HepG2 (cell line): ENCODE measurements at regions not wholly inside any gene's neighbourhood (a gene's known extent, or its start where the extent isn't known, plus 50 kb on each side); places are given as distances from the start of the nearest gene placed in this dataset.

Experiments
- ATAC-seq: fragments of 200-7000 bp; cut with Tn5 transposase; 3 replicates; pipeline ENCODE4 v1.9.1; 2020; ENCODE audit warnings: mild to moderate bottlenecking, moderate library complexity
- BruUV-seq: library from RNA; stranded (reverse); fragments of 400-500 nt; replicated peaks from 2 replicates; lab custom pipeline; 2021; lab: Mats Ljungman, UMichigan
- CTCF ChIA-PET: fragments of 300-600 bp; formaldehyde crosslinking; extraction: SDS; loops from one replicate; lab custom pipeline; 2021; ENCODE audit warnings: low total read pairs, inconsistent platforms, low intra/inter-chr PET ratio; lab: Yijun Ruan, JAX
- POLR2A ChIA-PET: fragments of 350-600 bp; sonication (Branson Sonifier 250); formaldehyde crosslinking; loops from one replicate; lab custom pipeline; 2020; ENCODE audit warnings: antibody characterized with exemption, inconsistent platforms; lab: Yijun Ruan, JAX
- DNase-seq: peaks from one replicate; pipeline ENCODE4 v3.0.0-alpha.2; 2015; ENCODE audit warnings: low spot score
- FAIRE-seq: peaks from 3 replicates; lab custom pipeline; 2011; peaks lifted over from hg19 to GRCh38; lab: Jason Lieb, UNC
- H2AFZ ChIP-seq: one replicate; pipeline ENCODE4 v1.6.1; 2011; ENCODE audit warnings: low read length, inconsistent platforms
- H3K27ac ChIP-seq: fragments of 300-600 bp; 3 replicates; pipeline ENCODE4 v1.8.0; 2011; ENCODE audit warnings: mixed run types, mild to moderate bottlenecking, mixed read lengths, low read length, inconsistent platforms; ENCODE audit not compliant: insufficient read depth; ENCODE audit errors: extremely low read length
- H3K27me3 ChIP-seq, 2 experiments: fragments of 200-600 bp in 1 of 2; 2 replicates in 1 of 2; 3 replicates in 1 of 2; pipeline versions ENCODE4 v1.6.0 to v1.8.0; 2011; ENCODE audit warnings: low read length in 2 of 2, mild to moderate bottlenecking in 2 of 2, moderate library complexity in 2 of 2, inconsistent platforms in 1 of 2; ENCODE audit not compliant: insufficient read depth in 2 of 2, control insufficient read depth in 1 of 2
- H3K36me3 ChIP-seq, 2 experiments: fragments of 200-600 bp in 1 of 2; replicated peaks in 1 of 2; 2 replicates in 1 of 2; 3 replicates in 1 of 2; pipeline versions ENCODE4 v1.5.1 to v1.8.0; 2011; ENCODE audit warnings: low read length in 2 of 2, inconsistent platforms in 1 of 2; ENCODE audit not compliant: insufficient read depth in 2 of 2, control insufficient read depth in 1 of 2
- H3K4me1 ChIP-seq: 2 replicates; pipeline ENCODE4 v1.5.1; 2012; ENCODE audit warnings: low read length, inconsistent platforms; ENCODE audit not compliant: insufficient read depth
- H3K4me2 ChIP-seq: 2 replicates; pipeline ENCODE4 v1.6.0; 2011; ENCODE audit warnings: low read depth, low read length, inconsistent platforms
- H3K4me3 ChIP-seq, 3 experiments: fragments of 200-600 bp in 1 of 3; sonication (generic), shearing (Covaris generic) in 1 of 3; replicated peaks in 1 of 3; 2 replicates each; pipeline ENCODE4 v1.5.1; 2011 to 2016; ENCODE audit warnings: low read length in 3 of 3, inconsistent platforms in 2 of 3, low read depth in 2 of 3, mild to moderate bottlenecking in 2 of 3, control low read depth in 1 of 3, mixed read lengths in 1 of 3; ENCODE audit not compliant: insufficient read depth in 1 of 3
- H3K79me2 ChIP-seq: one replicate; pipeline ENCODE4 v1.6.1; 2011; ENCODE audit warnings: low read length, inconsistent platforms; ENCODE audit not compliant: insufficient read depth
- H3K9ac ChIP-seq: 2 replicates; pipeline ENCODE4 v1.6.0; 2011; ENCODE audit warnings: mild to moderate bottlenecking, low read depth, low read length, inconsistent platforms; ENCODE audit not compliant: insufficient read depth
- H3K9me3 ChIP-seq: 2 replicates; pipeline ENCODE4 v1.5.1; 2012; ENCODE audit warnings: mild to moderate bottlenecking, low read length
- H4K20me1 ChIP-seq: 2 replicates; pipeline ENCODE4 v1.6.0; 2011; ENCODE audit warnings: inconsistent platforms, mild to moderate bottlenecking, low read length, moderate library complexity; ENCODE audit not compliant: insufficient read depth
- CERS6 ChIP-seq: sonication (generic); formaldehyde crosslinking; IDR thresholded peaks from 2 replicates; pipeline ENCODE4 v1.5.0; 2020; ENCODE audit warnings: missing genetic modification reagents
- IRF9 ChIP-seq: sonication (generic); formaldehyde crosslinking; IDR thresholded peaks from 2 replicates; pipeline ENCODE4 v1.8.0; 2022; ENCODE audit warnings: missing genetic modification reagents, mild to moderate bottlenecking, borderline replicate concordance
- KMT2B ChIP-seq: IDR thresholded peaks from 2 replicates; pipeline ENCODE4 v1.6.1; 2016; ENCODE audit warnings: missing genetic modification reagents, missing compliant biosample characterization
- MED8 ChIP-seq: sonication (generic); formaldehyde crosslinking; IDR thresholded peaks from 2 replicates; pipeline ENCODE4 v1.8.1; 2023; ENCODE audit warnings: mild to moderate bottlenecking, missing genetic modification reagents; ENCODE audit not compliant: insufficient replicate concordance
- NFE2L1 ChIP-seq: sonication (generic); formaldehyde crosslinking; IDR thresholded peaks from 2 replicates; pipeline ENCODE4 v1.4.0; 2020; ENCODE audit warnings: missing genetic modification reagents, mild to moderate bottlenecking, borderline replicate concordance
- PPARG ChIP-seq: conservative IDR thresholded peaks from 2 replicates; pipeline ENCODE4 v1.6.1; 2016; ENCODE audit warnings: missing biosample characterization, missing genetic modification reagents
- WIZ ChIP-seq: sonication (generic); formaldehyde crosslinking; IDR thresholded peaks from 2 replicates; pipeline ENCODE4 v1.5.1; 2020; ENCODE audit warnings: mild to moderate bottlenecking, missing genetic modification reagents
- ZC3H4 ChIP-seq: sonication (generic); formaldehyde crosslinking; IDR thresholded peaks from 2 replicates; pipeline ENCODE4 v1.4.0; 2020; ENCODE audit warnings: missing genetic modification reagents, borderline replicate concordance
- ZNF142 ChIP-seq: sonication (generic); formaldehyde crosslinking; IDR thresholded peaks from 2 replicates; pipeline ENCODE4 v1.4.0; 2020; ENCODE audit warnings: missing genetic modification reagents
- WGBS: methylation state at CpG from one replicate; pipeline ENCODE4 v1.1.6; 2017; ENCODE audit warnings: low lambda C conversion rate; 5-methylcytosine and 5-hydroxymethylcytosine counted together
- in situ Hi-C: cut with HindIII; loops from 2 replicates; pipeline ENCODE4 v1.10.0; 2017; ENCODE audit warnings: low pct_unique_long_range_greater_than_20kb; ENCODE audit not compliant: extremely low pct_ligation_motif_present
- intact Hi-C: fragments of 100-400 bp; cut with micrococcal nuclease; formaldehyde crosslinking; loops from one replicate; pipeline ENCODE4 v1.10.0; 2022; ENCODE audit not compliant: unreplicated experiment
- TF ChIP-seq, protein P1 (sequence below): sonication (generic); formaldehyde crosslinking; IDR thresholded peaks from 2 replicates; pipeline ENCODE4 v1.8.0; 2022; ENCODE audit warnings: mild to moderate bottlenecking, missing genetic modification reagents, moderate library complexity

GRCh38 chr7:19203686-19204085 lies 58.5 kb upstream of the FERD3L start (continued):
- TF ChIP-seq, protein P1, sequence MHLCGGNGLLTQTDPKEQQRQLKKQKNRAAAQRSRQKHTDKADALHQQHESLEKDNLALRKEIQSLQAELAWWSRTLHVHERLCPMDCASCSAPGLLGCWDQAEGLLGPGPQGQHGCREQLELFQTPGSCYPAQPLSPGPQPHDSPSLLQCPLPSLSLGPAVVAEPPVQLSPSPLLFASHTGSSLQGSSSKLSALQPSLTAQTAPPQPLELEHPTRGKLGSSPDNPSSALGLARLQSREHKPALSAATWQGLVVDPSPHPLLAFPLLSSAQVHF: no peak
- no peak for TF ChIP-seq CERS6
- TF ChIP-seq, all 625 proteins: peak for 0

DNA sequence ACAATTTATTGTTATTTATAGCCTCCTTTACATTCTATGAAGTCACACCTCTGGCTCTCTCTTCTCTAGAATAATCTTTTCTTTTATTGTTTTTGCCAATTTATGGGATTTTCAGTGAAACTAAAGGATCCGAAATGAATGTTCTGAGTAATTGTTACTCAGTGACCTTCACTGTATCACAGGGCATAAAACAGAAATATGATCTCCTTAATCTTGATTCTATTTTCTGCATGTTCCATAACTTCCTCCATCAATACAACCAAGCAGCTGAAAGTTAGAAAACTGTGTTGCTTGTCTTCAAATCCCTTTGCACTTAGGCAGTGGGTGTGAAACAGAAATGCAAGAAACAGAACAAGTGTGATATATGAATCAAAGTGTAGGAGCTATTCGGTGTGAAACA lies 57.4 kb upstream of the FERD3L start:
- CTCF ChIA-PET: no interaction called here
- Histone ChIP-seq H3K9me3 (peaks cover 31% of the 10 kb centered on the region), H3K4me2 (no peak overlapping the region), H3K4me1 (no peaks in the 10 kb centered on the region), H3K4me3 (no peak overlapping the region), H3K36me3 (no peaks in the 10 kb centered on the region), H3K27ac (no peak overlapping the region), H3K27me3 (no peaks in the 10 kb centered on the region), H3K9ac (no peak overlapping the region), H3K79me2 (no peaks in the 10 kb centered on the region), H2AFZ (no peak overlapping the region), H4K20me1 (no peaks in the 10 kb centered on the region)
- FAIRE-seq: no peak
- ATAC-seq: no peak
- POLR2A ChIA-PET: no interaction called here
- in situ Hi-C loops: no loop called here
- intact Hi-C loops: no loop called here
- no TSS peak for BruUV-seq
- WGBS: 0% methylated on average over 2 of the region's 2 CpGs
- no peak for DNase-seq
- TF ChIP-seq IRF9 (no peak), PPARG (CRISPR knock-in tag) (no peak), MED8 (CRISPR knock-in tag) (no peak), WIZ (CRISPR knock-in tag) (no peak), ZNF142 (no peak), ZC3H4 (no peak), KMT2B (CRISPR knock-in tag) (no peak), NFE2L1 (CRISPR knock-in tag) (no peak)
